ENCODE measurements at regions not wholly inside any gene's neighbourhood (a gene's known extent, or its start where the extent isn't known, plus 50 kb on each side); places are given as distances from the start of the nearest gene placed in this dataset.

GRCh38 chr16:6864671-6865070 lies 468.0 kb upstream of the RBFOX1 start:
- ATAC-seq, result no peak
- TF ChIP-seq ESRRG (CRISPR knock-in tag; IDR thresholded peaks at IDR 0.05) (no peak), ZNF565 (CRISPR knock-in tag; conservative IDR thresholded peaks at IDR 0.05; ENCODE audit: low read depth) (no peak), ZFP30 (CRISPR knock-in tag; IDR thresholded peaks at IDR 0.05) (no peak), PPARA (CRISPR knock-in tag; IDR thresholded peaks at IDR 0.05; ENCODE audit: borderline replicate concordance) (no peak), GLIS3 (CRISPR knock-in tag; IDR thresholded peaks at IDR 0.05) (no peak), RARB (CRISPR knock-in tag; IDR thresholded peaks at IDR 0.05) (no peak), CSRNP3 (CRISPR knock-in tag; IDR thresholded peaks at IDR 0.05) (no peak), TSHZ2 (CRISPR knock-in tag; IDR thresholded peaks at IDR 0.05) (no peak), ZNF8 (CRISPR knock-in tag; IDR thresholded peaks at IDR 0.05) (no peak), TOX (CRISPR knock-in tag; IDR thresholded peaks at IDR 0.05; ENCODE audit: borderline replicate concordance) (no peak), POU6F1 (CRISPR knock-in tag; IDR thresholded peaks at IDR 0.05; ENCODE audit: borderline replicate concordance, low read depth) (no peak), ZNF70 (CRISPR knock-in tag; IDR thresholded peaks at IDR 0.05) (no peak)

GRCh38 chr16:6864244-6864643 lies 468.4 kb upstream of the RBFOX1 start:
- no peak for ATAC-seq
- TF ChIP-seq TOX (CRISPR knock-in tag; IDR thresholded peaks at IDR 0.05; ENCODE audit: borderline replicate concordance) (no peak), CSRNP3 (CRISPR knock-in tag; IDR thresholded peaks at IDR 0.05) (no peak), TCF4 (CRISPR knock-in tag; IDR thresholded peaks at IDR 0.05; ENCODE audit: borderline replicate concordance) (no peak), ZNF565 (CRISPR knock-in tag; conservative IDR thresholded peaks at IDR 0.05; ENCODE audit: low read depth) (no peak), OSR1 (CRISPR knock-in tag; IDR thresholded peaks at IDR 0.05) (no peak), ISL1 (CRISPR knock-in tag; IDR thresholded peaks at IDR 0.05) (no peak), CREB5 (CRISPR knock-in tag; IDR thresholded peaks at IDR 0.05; ENCODE audit: low read depth) (no peak), RARB (CRISPR knock-in tag; IDR thresholded peaks at IDR 0.05) (no peak), ZFP30 (CRISPR knock-in tag; IDR thresholded peaks at IDR 0.05) (no peak)

- TF ChIP-seq ZNF8 (CRISPR knock-in tag; IDR thresholded peaks at IDR 0.05) (no peak), POU6F1 (CRISPR knock-in tag; IDR thresholded peaks at IDR 0.05; ENCODE audit: borderline replicate concordance, low read depth) (no peak)
- no peak for ATAC-seq
Measured at GRCh38 chr16:6863135-6863534, 469.5 kb upstream of the RBFOX1 start.

Data from SK-N-SH treated with all-trans-retinoic acid at 6 μM for 48 hours (cell line).